C4-2B (cell line): ENCODE measurements at regions not wholly inside any gene's neighbourhood (a gene's known extent, or its start where the extent isn't known, plus 50 kb on each side); places are given as distances from the start of the nearest gene placed in this dataset.

Source experiments
- ZFX ChIP-seq: fragments of 450-650 bp; IDR thresholded peaks from 2 replicates; pipeline ENCODE4 v1.6.1; 2017
- TF ChIP-seq, protein P1 (sequence below): fragments of 450-650 bp; conservative IDR thresholded peaks from 2 replicates; pipeline ENCODE4 v1.5.1; 2017; ENCODE audit warnings: mild to moderate bottlenecking

DNA sequence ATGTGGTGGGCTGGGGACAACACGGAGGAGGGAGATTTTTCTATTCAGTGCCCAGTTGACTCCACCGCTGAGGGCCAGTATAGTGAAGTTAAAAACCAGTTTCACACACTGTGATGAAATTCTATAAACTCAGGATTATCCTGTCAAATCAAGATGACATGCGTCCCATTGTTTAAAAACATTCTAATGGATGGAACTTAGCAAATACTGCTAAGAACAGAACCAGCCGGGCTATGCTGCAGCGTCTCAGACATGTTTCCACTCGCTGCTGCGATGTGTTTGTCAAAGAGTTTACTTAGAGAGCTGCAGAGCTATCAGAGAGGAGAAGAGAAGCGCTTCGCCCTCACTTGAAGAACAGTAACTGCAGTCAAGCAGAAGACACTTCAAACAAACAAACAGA, 212.6 kb upstream of the FOXQ1 start:
- TF ChIP-seq, protein P1, sequence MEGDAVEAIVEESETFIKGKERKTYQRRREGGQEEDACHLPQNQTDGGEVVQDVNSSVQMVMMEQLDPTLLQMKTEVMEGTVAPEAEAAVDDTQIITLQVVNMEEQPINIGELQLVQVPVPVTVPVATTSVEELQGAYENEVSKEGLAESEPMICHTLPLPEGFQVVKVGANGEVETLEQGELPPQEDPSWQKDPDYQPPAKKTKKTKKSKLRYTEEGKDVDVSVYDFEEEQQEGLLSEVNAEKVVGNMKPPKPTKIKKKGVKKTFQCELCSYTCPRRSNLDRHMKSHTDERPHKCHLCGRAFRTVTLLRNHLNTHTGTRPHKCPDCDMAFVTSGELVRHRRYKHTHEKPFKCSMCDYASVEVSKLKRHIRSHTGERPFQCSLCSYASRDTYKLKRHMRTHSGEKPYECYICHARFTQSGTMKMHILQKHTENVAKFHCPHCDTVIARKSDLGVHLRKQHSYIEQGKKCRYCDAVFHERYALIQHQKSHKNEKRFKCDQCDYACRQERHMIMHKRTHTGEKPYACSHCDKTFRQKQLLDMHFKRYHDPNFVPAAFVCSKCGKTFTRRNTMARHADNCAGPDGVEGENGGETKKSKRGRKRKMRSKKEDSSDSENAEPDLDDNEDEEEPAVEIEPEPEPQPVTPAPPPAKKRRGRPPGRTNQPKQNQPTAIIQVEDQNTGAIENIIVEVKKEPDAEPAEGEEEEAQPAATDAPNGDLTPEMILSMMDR, result no peak
- no peak for TF ChIP-seq ZFX
